GM23338 (cell line): ENCODE measurements at regions not wholly inside any gene's neighbourhood (a gene's known extent, or its start where the extent isn't known, plus 50 kb on each side); places are given as distances from the start of the nearest gene placed in this dataset.

ENCODE experiments used
- CREB1 ChIP-seq: fragments of 250-450 bp; sonication (Bioruptor Pico); IDR thresholded peaks from 2 replicates; pipeline ENCODE4 v1.5.0; 2020; ENCODE audit warnings: low read depth, mild to moderate bottlenecking, moderate library complexity
- CTCF ChIP-seq, 2 experiments: fragments of 200-600 bp in 1 of 2; sonication (generic) in 1 of 2; conservative IDR thresholded peaks; 2 replicates each; pipeline versions ENCODE4 v1.5.1 to v1.6.1; 2016 to 2017; ENCODE audit warnings: antibody characterized with exemption in 2 of 2, low read depth in 2 of 2, mild to moderate bottlenecking in 2 of 2, moderate library complexity in 1 of 2
- EZH2 ChIP-seq: fragments of 200-600 bp; sonication (generic); IDR thresholded peaks from one replicate; pipeline ENCODE4 v1.8.0; 2017; ENCODE audit warnings: antibody characterized with exemption, mild to moderate bottlenecking, low read depth; ENCODE audit not compliant: unreplicated experiment
- EZH2phosphoT487 ChIP-seq: fragments of 200-600 bp; sonication (generic); IDR thresholded peaks from one replicate; pipeline ENCODE4 v1.8.1; 2018; ENCODE audit warnings: antibody characterized with exemption; ENCODE audit not compliant: unreplicated experiment
- POLR2AphosphoS5 ChIP-seq: IDR thresholded peaks from 2 replicates; pipeline ENCODE4 v1.6.1; 2016; ENCODE audit warnings: antibody characterized with exemption, low read depth
- REST ChIP-seq: IDR thresholded peaks from one replicate; pipeline ENCODE4 v1.6.1; 2018; ENCODE audit warnings: antibody characterized with exemption; ENCODE audit not compliant: unreplicated experiment

- TF ChIP-seq CTCF (conservative IDR thresholded peaks at IDR 0.05; ENCODE audit: low read depth in 2 of 2) = no peak
- no peak for TF ChIP-seq EZH2
- no peak for TF ChIP-seq EZH2phosphoT487
- TF ChIP-seq CREB1 (CRISPR knock-in tag) = no peak
- TF ChIP-seq POLR2AphosphoS5 = no peak
- no peak for TF ChIP-seq REST
Measured at GRCh38 chr5:89292487-89292886, 409.5 kb upstream of the MEF2C start.
